ENCODE measurements at regions not wholly inside any gene's neighbourhood (a gene's known extent, or its start where the extent isn't known, plus 50 kb on each side); places are given as distances from the start of the nearest gene placed in this dataset.

DNA sequence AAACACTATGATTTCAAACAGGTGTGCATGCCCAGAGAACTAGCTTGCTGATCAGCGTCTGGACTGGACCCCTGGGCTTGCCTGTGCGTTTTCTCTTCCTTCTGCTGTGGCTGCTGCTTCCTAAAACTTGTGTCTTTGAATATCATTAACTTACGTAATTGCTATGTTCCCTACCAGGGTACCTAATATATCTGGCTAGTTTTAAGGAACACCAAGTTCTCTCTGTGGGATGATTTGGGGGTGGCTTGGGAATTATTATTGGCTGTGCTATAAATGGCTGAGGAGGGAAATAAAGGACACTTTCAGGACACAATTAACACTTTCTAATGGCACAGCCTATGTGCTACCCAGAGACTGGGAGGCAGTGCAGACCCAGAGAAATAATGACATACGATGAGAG, 606.0 kb upstream of the RBFOX1 start:
- no peak for TF ChIP-seq EZH2 (IDR thresholded peaks at IDR 0.05; ENCODE audit: insufficient read depth, poor library complexity, severe bottlenecking)
- TF ChIP-seq EZH2phosphoT487 (IDR thresholded peaks at IDR 0.05; ENCODE audit: insufficient read depth, low read depth) = no peak

Data from GM23248 (cell line).